ENCODE measurements at regions not wholly inside any gene's neighbourhood (a gene's known extent, or its start where the extent isn't known, plus 50 kb on each side); places are given as distances from the start of the nearest gene placed in this dataset.

GRCh38 chrX:21056622-21057021 is 317.6 kb upstream of the CNKSR2 start:
- DNase-seq (ENCODE audit: low spot score): no peak

- no peak for DNase-seq (ENCODE audit: low spot score)
Measured at GRCh38 chrX:21047034-21047455, 327.2 kb upstream of the CNKSR2 start.

GRCh38 chrX:21014326-21014725 is 359.9 kb upstream of the CNKSR2 start:
- no peak for DNase-seq (ENCODE audit: low spot score)

GRCh38 chrX:21004835-21005234 is 369.4 kb upstream of the CNKSR2 start:
- no peak for DNase-seq (ENCODE audit: low spot score)

GRCh38 chrX:20995829-20996228 is 378.4 kb upstream of the CNKSR2 start:
- DNase-seq (ENCODE audit: low spot score): no peak

- DNase-seq (ENCODE audit: low spot score): no peak
Measured at GRCh38 chrX:20989361-20989760, 384.9 kb upstream of the CNKSR2 start.

- no peak for DNase-seq (ENCODE audit: low spot score)
Measured at GRCh38 chrX:20988804-20989203, 385.4 kb upstream of the CNKSR2 start.

GRCh38 chrX:20988118-20988517 is 386.1 kb upstream of the CNKSR2 start:
- DNase-seq (ENCODE audit: low spot score): no peak

- DNase-seq (ENCODE audit: low spot score): no peak
Measured at GRCh38 chrX:20980426-20980825, 393.8 kb upstream of the CNKSR2 start.

GRCh38 chrX:20974326-20974725 is 399.9 kb upstream of the CNKSR2 start:
- no peak for DNase-seq (ENCODE audit: low spot score)

- DNase-seq (ENCODE audit: low spot score): no peak
Measured at GRCh38 chrX:20973038-20973437, 401.2 kb upstream of the CNKSR2 start.

- DNase-seq (ENCODE audit: low spot score): peak; percentile 7
Measured at GRCh38 chrX:20971250-20971649, 403.0 kb upstream of the CNKSR2 start.

GRCh38 chrX:20969565-20969964 is 404.7 kb upstream of the CNKSR2 start:
- DNase-seq (ENCODE audit: low spot score): no peak

GRCh38 chrX:20968996-20969395 is 405.2 kb upstream of the CNKSR2 start:
- peak; percentile 16 for DNase-seq (ENCODE audit: low spot score)

- DNase-seq (ENCODE audit: low spot score): no peak
Measured at GRCh38 chrX:20967725-20968124, 406.5 kb upstream of the CNKSR2 start.

GRCh38 chrX:20965270-20966044 is 408.8 kb upstream of the CNKSR2 start:
- DNase-seq (ENCODE audit: low spot score): peak; percentile 2

GRCh38 chrX:20954014-20954413 is 420.2 kb upstream of the CNKSR2 start:
- no peak for DNase-seq (ENCODE audit: low spot score)

- DNase-seq (ENCODE audit: low spot score): no peak
Measured at GRCh38 chrX:20952180-20952579, 422.0 kb upstream of the CNKSR2 start.

GRCh38 chrX:20951016-20951810 is 423.0 kb upstream of the CNKSR2 start:
- DNase-seq (ENCODE audit: low spot score): no peak

GRCh38 chrX:20947411-20947912 is 426.8 kb upstream of the CNKSR2 start:
- no peak for DNase-seq (ENCODE audit: low spot score)

- no peak for DNase-seq (ENCODE audit: low spot score)
Measured at GRCh38 chrX:20913760-20914159, 460.5 kb upstream of the CNKSR2 start.

- DNase-seq (ENCODE audit: low spot score): no peak
Measured at GRCh38 chrX:20906571-20906970, 467.6 kb upstream of the CNKSR2 start.

- DNase-seq (ENCODE audit: low spot score): no peak
Measured at GRCh38 chrX:20884565-20884964, 489.7 kb upstream of the CNKSR2 start.

All from LoVo (cell line).